ENCODE measurements at regions not wholly inside any gene's neighbourhood (a gene's known extent, or its start where the extent isn't known, plus 50 kb on each side); places are given as distances from the start of the nearest gene placed in this dataset.

- no peak for TF ChIP-seq POLR2A (IDR thresholded peaks at IDR 0.05; ENCODE audit: extremely low read depth, insufficient read length)
- TF ChIP-seq MYC (IDR thresholded peaks at IDR 0.05; ENCODE audit: low read depth, low read length) = no peak
- TF ChIP-seq MAX (IDR thresholded peaks at IDR 0.05; ENCODE audit: low read depth, low read length) = no peak
- no peak for DNase-seq (ENCODE audit: low read depth)
Measured at GRCh38 chr9:84511651-84512050, 157.9 kb upstream of the NTRK2 start.

GRCh38 chr9:84512493-84512892, 157.0 kb upstream of the NTRK2 start:
- TF ChIP-seq MAX (IDR thresholded peaks at IDR 0.05; ENCODE audit: low read depth, low read length) = no peak
- no peak for DNase-seq (ENCODE audit: low read depth)
- H3K4me3 ChIP-seq (ENCODE audit: low read depth, low read length) = no peak overlapping the region

More at GRCh38 chr9:84511651-84512050, 157.9 kb upstream of the NTRK2 start:
- H3K4me3 ChIP-seq (ENCODE audit: low read depth, low read length) = no peak overlapping the region

GRCh38 chr9:84513473-84513872, 156.1 kb upstream of the NTRK2 start:
- no peak for DNase-seq (ENCODE audit: low read depth)
- no peak overlapping the region for H3K4me3 ChIP-seq (ENCODE audit: low read depth, low read length)
- TF ChIP-seq MYC (IDR thresholded peaks at IDR 0.05; ENCODE audit: low read depth, low read length) = no peak

- DNase-seq (ENCODE audit: low read depth) = no peak
- TF ChIP-seq CTCF (IDR thresholded peaks at IDR 0.05; ENCODE audit: low read depth, low read length) (no peak), MAX (IDR thresholded peaks at IDR 0.05; ENCODE audit: low read depth, low read length) (no peak), POLR2A (IDR thresholded peaks at IDR 0.05; ENCODE audit: extremely low read depth, insufficient read length) (no peak), MYC (IDR thresholded peaks at IDR 0.05; ENCODE audit: low read depth, low read length) (no peak)
- H3K4me3 ChIP-seq (ENCODE audit: low read depth, low read length) = no peak overlapping the region
Measured at GRCh38 chr9:84513979-84514378, 155.6 kb upstream of the NTRK2 start.

GRCh38 chr9:84514421-84514820, 155.1 kb upstream of the NTRK2 start:
- H3K4me3 ChIP-seq (ENCODE audit: low read depth, low read length) = no peak overlapping the region
- no peak for DNase-seq (ENCODE audit: low read depth)
- TF ChIP-seq MAX (IDR thresholded peaks at IDR 0.05; ENCODE audit: low read depth, low read length) = no peak
- no peak for TF ChIP-seq MYC (IDR thresholded peaks at IDR 0.05; ENCODE audit: low read depth, low read length)
- TF ChIP-seq POLR2A (IDR thresholded peaks at IDR 0.05; ENCODE audit: extremely low read depth, insufficient read length) = no peak
- TF ChIP-seq CTCF (IDR thresholded peaks at IDR 0.05; ENCODE audit: low read depth, low read length) = no peak

- DNase-seq (ENCODE audit: low read depth) = no peak
- H3K4me3 ChIP-seq (ENCODE audit: low read depth, low read length) = no peak overlapping the region
- no peak for TF ChIP-seq MAX (IDR thresholded peaks at IDR 0.05; ENCODE audit: low read depth, low read length)
- TF ChIP-seq POLR2A (IDR thresholded peaks at IDR 0.05; ENCODE audit: extremely low read depth, insufficient read length) = no peak
- no peak for TF ChIP-seq MYC (IDR thresholded peaks at IDR 0.05; ENCODE audit: low read depth, low read length)
- no peak for TF ChIP-seq CTCF (IDR thresholded peaks at IDR 0.05; ENCODE audit: low read depth, low read length)
Measured at GRCh38 chr9:84517026-84517425, 152.5 kb upstream of the NTRK2 start.

- DNase-seq (ENCODE audit: low read depth) = no peak
- TF ChIP-seq POLR2A (IDR thresholded peaks at IDR 0.05; ENCODE audit: extremely low read depth, insufficient read length) = no peak
- no peak for TF ChIP-seq CTCF (IDR thresholded peaks at IDR 0.05; ENCODE audit: low read depth, low read length)
- no peak for TF ChIP-seq MYC (IDR thresholded peaks at IDR 0.05; ENCODE audit: low read depth, low read length)
- no peak for TF ChIP-seq MAX (IDR thresholded peaks at IDR 0.05; ENCODE audit: low read depth, low read length)
- H3K4me3 ChIP-seq (ENCODE audit: low read depth, low read length) = no peak overlapping the region
Measured at GRCh38 chr9:84519413-84519812, 150.1 kb upstream of the NTRK2 start.
